GM19035 (cell line): ENCODE measurements at regions not wholly inside any gene's neighbourhood (a gene's known extent, or its start where the extent isn't known, plus 50 kb on each side); places are given as distances from the start of the nearest gene placed in this dataset.

Source experiments
- ATAC-seq: cut with Tn5 transposase; IDR thresholded peaks from one replicate; pipeline ENCODE4 v1.9.1; 2021; ENCODE audit not compliant: unreplicated experiment

DNA sequence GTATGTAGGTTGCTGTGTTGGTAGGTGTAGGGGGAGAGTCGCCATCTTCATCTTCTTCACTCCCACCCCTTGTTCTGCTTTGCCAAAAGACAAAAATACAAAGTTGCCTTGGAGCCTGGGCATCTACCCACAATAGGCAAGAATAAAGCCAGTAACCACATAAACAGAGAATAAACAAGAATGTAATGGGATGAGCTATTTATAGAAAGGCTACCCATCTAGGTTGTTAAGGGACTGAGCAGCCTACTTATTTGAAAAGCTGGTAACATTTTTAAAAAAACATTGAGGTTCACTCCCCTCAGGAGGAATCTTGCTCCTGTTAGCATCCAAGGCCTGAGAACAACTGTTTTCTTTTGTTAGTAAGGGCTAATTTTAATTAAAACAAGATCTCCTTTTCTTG lies 301.4 kb upstream of the STXBP5 start:
- ATAC-seq: no peak

DNA sequence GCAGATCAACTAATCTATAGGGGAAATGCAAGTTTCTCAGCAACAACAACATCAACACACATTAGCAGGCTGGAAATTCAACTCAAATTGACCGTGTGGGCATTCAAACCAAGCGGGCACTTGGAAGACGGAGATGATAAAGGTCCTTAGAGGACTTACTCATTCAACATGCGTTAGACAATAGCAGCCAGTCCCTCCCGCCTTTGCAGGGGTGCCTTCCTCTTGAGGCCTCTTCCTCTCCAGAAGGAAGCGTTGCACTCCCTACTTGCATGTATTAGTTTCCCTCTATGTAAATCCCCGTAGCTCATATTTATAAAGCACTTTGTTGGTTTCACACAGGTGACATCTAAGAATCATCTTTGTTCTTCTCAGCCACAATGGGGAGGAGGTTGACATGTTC lies 300.8 kb upstream of the STXBP5 start:
- no peak for ATAC-seq

DNA sequence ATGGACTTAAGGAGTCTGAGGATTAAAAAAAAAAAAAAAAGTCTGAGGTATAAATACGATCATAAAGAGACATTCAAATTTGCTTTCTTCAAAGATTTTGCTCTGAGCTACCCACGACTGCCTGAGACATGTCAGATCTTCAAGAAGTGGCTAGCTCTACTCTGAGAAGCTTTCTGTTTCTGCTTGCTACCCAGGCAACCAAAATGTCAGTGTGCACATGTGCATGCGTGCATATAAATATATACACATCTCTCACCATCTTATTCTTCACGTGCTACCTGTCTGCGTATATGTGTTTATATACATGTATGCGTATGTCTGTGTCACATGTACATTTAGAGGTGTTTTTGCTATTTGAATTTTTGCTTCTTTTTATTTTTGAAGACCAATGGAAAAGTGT lies 299.6 kb upstream of the STXBP5 start:
- no peak for ATAC-seq

DNA sequence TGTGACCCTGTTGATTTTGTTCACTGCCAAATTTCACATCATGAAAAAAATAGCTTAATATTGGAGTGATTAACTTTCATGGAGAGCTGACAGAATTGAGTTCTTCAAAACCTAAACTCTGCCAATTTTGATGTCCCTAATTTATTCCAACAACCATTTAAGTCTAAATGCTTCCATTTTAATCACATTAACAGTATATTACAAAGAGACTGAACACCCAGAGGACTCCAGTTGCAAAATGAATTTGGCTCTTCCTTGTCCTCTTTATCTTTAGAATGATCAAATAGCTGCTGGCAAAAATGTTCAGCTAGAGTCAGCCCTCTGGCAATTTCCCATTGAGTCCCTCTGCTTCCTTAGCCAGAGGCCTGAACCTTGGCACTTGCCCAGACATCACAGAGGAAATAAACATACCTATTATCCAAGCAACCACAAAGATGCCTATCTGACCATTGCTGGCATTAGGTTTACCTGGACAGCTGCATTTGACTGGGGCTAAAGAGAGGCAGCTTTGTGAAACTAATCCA lies 299.0 kb upstream of the STXBP5 start:
- ATAC-seq: no peak

DNA sequence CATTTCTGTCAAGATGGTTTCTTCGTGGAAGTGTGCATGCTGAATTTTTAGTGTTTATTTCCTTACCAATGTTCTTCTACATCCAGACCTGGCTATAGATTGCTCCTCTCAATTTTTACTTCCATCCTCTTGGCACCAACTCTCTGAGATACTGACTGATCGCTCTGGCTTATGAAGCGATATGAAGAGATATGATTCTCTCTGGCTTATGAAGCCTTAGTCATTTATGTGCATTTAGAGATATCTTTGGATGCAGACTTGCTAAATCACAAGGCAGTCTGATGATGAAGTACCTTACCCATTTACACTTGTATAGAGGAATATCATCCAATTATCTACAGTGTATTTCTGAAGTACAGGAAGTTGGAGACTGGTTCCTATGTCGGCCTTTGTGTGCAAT lies 295.4 kb upstream of the STXBP5 start:
- ATAC-seq: no peak

DNA sequence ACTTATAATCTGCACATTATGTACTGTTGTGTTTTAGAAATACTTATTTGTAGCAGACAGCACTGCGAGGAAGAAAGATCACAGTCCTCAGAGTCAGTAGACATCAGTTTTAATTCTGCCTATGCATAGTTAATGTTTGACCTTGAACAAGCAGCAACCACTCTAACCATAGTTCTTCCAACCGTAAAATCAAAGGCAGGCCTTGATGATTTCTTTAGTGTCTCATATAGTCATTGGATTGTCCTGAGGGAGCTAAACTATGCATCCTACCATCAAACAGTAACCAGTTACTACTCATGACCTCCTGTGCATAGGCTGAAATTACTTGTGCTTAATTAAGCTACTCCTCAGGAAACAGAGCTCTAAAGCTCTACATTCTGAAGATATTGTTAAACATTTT lies 294.8 kb upstream of the STXBP5 start:
- ATAC-seq: no peak

DNA sequence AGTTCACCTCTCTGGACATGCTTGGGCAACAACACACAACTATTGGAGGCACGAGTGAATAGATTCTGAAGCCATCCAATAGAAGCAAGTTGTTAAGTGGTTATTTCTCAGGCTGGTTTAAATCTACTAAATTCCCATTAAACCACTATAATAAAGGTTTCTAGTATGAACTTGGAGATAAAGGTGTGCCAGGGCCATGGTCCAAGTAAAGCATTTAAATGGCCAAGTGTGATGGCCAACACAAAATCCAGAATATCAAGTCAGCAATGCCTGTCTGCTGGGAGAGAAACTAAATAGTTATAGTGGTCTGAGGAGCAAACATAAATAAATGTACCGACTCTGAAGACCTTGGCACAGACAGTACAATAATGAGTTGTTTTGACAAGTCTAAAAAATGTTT lies 294.3 kb upstream of the STXBP5 start:
- ATAC-seq: no peak

DNA sequence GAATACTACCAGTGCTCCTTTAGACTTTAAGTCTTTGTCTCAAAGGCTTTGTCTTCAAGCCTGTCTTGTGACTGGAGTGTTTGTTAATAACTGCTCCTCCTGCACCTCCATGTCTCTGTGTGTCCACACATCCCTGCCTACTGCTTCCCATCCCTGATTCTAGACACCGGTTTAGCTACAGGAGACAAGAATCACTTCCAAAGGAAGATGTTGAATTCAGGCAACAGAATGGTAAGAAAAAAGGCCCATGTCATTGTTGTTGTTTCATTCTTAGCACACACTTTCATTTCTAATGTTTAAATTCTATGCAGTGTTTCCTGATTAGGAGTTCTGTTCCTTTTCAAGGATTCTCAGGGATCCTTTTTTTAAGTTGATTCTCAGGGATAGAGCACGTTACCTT lies 293.6 kb upstream of the STXBP5 start:
- ATAC-seq: no peak

DNA sequence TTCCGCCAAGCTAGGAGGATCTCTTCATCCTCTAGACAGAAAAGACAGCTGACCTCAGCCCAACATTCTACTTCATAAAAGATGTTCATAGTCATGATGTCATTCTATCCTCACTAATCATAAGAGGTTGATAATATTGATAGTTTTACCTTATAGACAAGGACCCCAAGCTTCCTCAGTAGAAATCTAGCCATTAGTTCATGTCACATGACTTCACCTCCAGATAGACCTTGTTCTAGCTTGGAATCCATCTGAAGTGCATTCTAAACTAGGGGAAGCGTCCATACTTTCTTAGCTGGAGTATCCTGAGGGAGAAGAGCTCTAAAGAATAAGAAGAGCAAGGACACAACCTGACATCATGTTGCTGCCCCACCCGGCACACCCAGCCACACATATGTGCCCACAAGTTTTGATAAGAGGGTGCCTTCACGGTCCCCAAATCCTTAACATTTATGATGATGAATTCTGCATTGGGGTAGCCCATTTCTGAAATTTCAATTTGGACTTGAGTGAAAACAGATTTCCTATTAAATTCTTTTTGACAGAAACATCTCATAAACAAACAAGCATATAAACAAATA lies 292.5 kb upstream of the STXBP5 start:
- ATAC-seq: no peak

DNA sequence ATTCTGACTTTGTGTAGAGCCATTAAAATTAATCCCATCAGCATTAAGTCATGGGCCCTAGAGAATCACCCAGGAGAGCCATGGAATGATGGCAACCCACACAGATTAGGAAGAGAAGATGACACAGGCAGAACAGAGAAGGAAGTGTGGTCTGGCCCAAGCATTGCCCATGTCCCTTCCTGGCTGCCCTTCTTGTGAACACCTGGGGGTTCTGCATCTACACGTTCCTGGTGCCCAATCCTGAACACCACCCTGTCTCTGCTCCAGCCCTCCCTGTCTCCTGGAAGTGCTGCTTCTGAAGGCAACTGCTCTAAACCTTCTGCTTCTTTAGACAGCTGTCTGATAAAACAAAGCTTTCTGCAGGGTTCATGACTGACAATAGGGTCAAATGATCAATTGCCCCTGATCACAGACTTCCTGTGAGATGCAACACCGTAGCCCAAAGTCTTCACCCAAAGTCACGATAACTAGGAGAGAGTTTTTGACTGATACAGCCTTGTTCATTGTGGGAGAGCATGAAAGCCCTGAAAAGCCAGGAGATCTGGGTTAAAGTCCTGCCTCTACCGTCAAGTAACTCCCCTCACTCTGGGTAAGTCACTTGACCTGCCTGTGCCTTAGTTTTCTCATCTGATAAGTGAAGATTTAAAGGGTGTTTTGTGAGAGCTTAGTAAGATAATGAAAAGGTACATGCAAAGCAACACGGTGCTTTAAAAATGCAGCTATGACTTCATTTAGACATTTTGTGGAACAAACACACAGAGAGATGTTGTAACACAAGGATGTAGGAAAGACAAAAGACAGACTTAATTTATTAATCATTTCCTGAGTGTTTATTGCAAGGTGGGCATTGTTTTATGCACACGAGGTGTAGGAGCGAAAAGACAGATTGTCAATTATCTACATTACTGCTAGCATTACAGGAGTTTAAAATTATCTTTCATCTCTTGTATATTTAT lies 291.2 kb upstream of the STXBP5 start:
- no peak for ATAC-seq

DNA sequence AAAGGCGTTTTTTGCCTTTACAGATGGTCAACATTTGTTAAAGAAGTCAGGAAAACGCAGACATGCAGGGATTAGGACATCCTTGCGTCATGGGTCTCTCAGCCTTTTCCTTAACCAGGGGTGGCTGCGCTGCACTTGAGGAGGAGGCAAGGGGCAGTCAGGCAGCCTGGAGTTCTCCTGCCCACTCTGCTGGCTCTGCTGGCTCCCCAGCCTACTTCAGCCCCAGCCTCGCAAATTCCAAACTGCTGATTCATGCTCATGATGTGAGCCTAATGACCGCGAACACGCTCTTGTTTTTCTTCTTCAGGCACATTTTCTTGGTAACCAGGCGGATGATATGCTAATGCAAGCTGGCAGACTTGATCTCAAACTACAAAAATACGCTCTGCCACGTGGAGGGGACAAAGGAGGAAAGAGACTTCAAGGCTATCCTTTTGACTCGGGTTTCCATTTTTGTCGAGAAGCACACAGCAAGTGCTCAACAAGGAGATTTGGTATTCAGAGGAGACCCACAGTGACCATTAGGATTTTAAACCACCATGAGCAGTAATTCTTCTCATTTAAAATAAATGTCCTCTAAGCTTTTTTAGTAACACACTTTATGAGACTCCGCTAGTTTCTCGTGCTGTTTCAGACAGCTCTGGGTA lies 290.3 kb upstream of the STXBP5 start:
- no peak for ATAC-seq

DNA sequence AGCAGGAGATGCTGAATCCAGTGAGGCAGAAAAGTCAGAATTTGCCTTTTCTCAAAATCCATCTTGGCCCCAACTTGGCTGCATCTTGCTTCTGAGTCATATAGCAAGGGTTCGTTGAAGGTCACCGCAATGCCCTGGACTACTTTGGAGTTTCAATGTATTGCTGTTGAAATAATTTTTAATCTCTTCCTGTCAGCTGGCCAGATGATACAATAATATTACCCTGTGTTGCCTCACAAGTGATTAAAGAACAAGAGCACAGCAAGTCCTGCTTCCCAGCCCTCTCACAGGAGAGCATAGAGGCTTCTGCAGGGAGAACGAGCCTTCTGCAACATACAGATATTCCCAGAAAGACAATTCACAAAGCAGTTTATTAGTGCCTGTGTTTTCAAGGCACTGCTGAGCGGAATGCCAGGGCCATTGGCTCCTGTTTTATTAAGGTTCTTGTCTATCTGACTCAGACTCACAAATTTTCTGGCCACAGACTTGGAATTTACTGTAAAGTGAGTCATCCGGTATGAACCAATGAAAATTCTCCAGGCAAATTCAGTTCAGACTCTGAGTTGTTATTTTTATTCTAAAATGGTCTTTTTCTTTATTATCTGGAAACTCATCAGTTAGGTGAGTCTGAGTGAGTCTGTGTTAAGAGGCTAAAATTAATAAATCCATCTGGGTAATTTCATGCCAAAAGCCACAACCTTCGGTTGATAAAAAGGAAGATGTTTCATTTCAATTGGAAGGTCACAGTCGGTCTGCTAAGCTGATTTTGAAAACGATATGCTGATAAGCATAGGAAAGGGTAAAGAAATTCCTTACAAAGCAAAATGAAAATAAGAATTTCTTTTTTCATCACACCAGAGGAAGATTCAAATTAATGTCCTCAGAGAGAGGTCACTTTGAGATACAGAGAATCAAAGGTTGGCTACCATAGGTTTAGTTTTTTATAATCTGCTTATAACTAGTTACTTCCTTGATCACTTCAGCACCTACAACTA lies 289.4 kb upstream of the STXBP5 start:
- ATAC-seq: no peak

DNA sequence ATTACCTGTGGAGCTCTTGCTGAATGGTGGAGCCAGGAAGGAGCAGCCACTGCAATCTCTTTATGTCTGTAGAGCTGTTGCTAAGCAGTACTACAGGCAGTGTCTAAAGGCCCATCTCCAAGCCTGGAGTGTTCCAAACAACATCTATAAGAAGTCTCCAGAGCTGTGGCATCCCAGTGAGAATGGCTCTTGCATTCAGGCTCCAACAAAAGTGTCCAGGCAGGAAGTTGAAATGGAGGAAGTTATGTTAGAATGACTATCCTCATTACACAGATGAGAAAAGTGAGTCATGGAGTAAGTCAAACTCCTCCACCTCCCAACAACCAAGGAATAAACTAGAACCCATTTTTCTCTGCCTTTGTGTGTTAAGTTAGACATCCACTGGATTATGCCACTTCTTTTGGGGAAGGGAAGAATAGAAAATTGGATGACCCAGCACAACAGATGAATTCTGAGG lies 288.5 kb upstream of the STXBP5 start:
- ATAC-seq: no peak

DNA sequence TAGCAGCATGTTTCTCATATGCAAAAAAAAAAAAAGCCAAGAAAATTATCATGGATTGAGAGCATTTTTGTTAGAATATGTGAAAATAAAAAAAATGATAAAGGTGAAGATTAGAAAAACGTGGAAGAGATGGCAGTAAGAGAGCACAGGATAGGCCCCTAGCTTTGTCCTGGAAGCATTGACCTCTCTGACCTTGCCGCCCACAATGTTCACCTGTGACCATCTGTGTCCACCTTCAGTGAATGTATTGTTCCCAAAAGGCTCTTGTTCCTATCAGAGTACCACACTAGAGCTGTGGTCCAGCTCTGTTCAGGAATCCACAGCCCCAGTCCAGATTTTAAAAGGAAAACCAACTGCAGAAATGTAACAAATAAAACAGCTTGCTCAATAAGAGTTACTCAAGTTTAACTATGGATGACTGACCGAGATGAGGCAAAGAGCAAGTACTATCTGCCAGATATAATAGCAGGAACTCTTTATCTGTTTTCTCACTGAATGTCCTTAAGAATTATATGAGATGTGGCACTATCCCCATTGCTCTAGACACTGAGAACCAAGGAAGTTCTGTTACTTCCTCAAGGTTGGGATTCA lies 287.7 kb upstream of the STXBP5 start:
- ATAC-seq: no peak

DNA sequence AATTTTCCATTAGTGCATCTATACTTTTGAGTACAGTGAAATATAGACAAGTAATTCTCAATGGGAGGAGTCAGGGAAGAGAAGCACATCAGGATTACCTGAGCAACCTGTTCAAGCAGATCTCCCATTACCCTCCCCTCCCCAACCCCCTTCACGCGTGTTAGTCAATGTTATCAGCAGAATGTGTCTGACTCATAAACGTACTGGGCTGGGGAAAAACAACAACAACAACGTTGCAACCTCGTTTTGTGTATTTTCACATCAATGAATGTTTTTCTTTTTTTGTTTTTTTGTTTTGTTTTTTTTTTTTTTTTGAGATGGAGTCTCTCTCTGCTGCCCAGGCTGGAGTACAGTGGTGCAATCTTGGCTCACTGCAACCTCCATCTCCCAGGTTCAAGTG lies 287.0 kb upstream of the STXBP5 start:
- ATAC-seq: no peak

DNA sequence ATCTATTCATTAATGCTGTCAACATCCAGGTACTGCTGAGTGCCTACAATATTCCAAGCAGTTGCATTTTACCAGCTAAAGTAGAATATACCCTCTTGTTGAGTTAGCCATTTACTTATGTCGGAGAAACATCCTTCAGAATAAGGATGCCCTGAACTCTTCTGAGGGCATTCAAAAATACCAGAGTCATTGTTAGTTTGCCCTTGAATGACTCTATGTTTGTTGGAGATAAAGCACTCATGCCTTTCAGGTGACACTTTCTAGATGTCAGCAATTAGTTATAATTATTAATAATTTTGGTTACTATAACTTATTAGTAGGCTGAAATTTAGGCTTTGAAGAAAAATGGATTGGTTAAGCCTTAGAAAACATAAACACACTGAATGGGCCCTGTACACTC lies 286.2 kb upstream of the STXBP5 start:
- ATAC-seq: no peak

DNA sequence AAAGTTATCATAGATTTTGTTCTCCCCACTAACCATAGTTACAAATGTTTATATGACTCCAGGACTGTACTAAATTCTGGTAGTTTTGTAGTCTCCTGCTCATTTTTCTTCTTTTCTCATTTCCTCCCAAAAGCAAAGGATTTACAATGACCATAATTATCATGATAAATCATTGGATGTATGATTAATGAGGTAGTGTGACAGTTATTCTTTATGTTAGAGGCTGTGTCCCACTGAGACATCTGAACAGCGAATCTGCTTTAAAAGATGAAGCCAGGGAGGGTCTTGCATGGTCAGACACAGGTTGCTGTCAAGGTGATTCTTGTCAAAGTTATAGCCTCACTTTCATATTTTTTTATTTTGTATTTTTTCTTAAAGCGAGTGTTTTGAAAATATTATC lies 285.2 kb upstream of the STXBP5 start:
- ATAC-seq: no peak

DNA sequence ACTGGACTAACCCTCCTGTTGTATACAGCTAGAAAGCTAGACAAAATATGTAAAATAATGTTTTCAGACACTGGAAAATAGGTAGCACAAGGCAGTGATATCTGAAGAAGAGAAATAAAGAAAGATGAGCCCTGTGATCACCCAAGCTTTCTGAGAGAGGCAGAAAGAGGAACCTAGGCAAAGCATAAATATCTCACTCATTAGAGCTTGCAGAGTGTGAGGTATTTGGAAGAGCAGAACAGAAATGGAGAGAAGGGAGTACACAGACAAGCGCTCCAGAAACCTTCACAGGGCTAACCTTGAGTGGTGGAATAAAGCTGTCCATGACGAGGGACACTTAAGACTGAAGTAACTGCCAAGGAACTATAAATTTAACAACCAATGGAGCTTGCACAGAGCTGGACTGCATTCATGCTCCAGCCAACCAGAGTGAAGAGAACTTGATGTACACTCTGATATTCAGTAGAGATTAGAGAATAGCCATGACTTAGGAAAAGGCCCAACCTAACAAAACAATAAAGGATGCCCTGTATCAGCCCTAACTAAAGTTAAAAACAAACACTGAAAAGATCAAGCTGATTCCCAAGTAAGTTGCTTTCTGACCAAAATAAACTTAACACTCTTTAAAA lies 280.9 kb upstream of the STXBP5 start:
- no peak for ATAC-seq

DNA sequence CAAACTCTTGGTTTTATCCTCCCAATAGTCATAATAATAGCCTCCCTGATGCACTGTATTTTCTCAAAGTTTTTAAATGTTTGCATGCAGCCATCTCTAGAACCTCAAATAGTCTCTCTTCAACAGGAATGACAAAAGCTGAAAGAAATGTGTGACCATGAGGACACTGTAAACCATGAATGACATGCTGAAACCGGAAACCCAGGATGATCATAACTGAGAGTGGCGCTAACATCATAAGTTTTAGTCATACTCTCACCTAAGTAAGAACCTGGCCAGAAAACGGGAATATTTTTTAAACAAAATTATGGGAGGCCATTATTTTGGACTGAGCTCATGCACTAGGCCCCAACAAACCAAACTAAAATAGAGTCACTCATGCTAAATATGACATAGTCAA lies 278.4 kb upstream of the STXBP5 start:
- no peak for ATAC-seq

DNA sequence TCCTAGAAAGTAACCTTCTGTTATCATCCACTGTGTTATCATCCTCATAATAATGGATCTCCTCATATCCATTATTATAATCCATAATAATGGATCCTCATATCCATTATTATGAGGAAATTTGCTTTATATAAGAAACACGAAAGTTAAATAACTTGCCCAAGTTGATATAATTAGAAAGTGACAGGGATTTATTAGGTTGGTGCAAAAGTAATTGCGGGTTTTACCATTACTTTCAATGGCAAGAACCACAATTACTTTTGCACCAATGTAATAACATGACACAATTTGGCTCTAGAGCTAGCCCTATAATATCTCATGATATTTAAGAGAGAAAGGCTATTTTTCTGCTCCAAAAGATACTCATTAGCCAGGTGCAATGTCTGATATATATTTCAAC lies 275.7 kb upstream of the STXBP5 start:
- no peak for ATAC-seq
